WTC11 (cell line): ENCODE measurements at regions not wholly inside any gene's neighbourhood (a gene's known extent, or its start where the extent isn't known, plus 50 kb on each side); places are given as distances from the start of the nearest gene placed in this dataset.

Experiments
- ATAC-seq: fragments of 200-7000 bp; cut with Tn5 transposase; 2 replicates; pipeline ENCODE4 v1.10.0; 2021; ENCODE audit warnings: mild to moderate bottlenecking, moderate library complexity
- CTCF ChIA-PET: fragments of 300-600 bp; sonication (Branson Sonifier 250); formaldehyde crosslinking; loops from one replicate; lab custom pipeline; 2021; ENCODE audit warnings: antibody characterized with exemption; lab: Charles Lee
- POLR2A ChIA-PET: fragments of 350-600 bp; sonication (Branson Sonifier 250); formaldehyde crosslinking; loops from one replicate; lab custom pipeline; 2021; ENCODE audit warnings: antibody characterized with exemption; lab: Charles Lee
- DNase-seq: peaks from one replicate; pipeline ENCODE4 v3.0.0; 2021; ENCODE audit warnings: low spot score
- H3K27ac Mint-ChIP-seq: 2 replicates; pipeline ENCODE4 v1.8.0; 2021; ENCODE audit warnings: mixed read lengths
- H3K27me3 Mint-ChIP-seq: 2 replicates; pipeline ENCODE4 v1.8.0; 2021; ENCODE audit warnings: low read depth, mild to moderate bottlenecking, moderate library complexity, mixed read lengths
- H3K36me3 Mint-ChIP-seq: 2 replicates; pipeline ENCODE4 v1.8.0; 2021; ENCODE audit warnings: mixed read lengths
- H3K4me1 Mint-ChIP-seq: 2 replicates; pipeline ENCODE4 v1.8.0; 2022; ENCODE audit warnings: mixed read lengths
- H3K4me3 Mint-ChIP-seq: 2 replicates; pipeline ENCODE4 v1.8.0; 2021; ENCODE audit warnings: mild to moderate bottlenecking, moderate library complexity, mixed read lengths
- H3K9me3 Mint-ChIP-seq: 2 replicates; pipeline ENCODE4 v1.8.0; 2021; ENCODE audit warnings: mixed read lengths
- CBFB ChIP-seq: sonication (generic); formaldehyde crosslinking; IDR thresholded peaks from 2 replicates; pipeline ENCODE4 v1.8.1; 2022; ENCODE audit warnings: mild to moderate bottlenecking, low read depth, missing genetic modification reagents
- CREB1 ChIP-seq: sonication (generic); formaldehyde crosslinking; IDR thresholded peaks from 2 replicates; pipeline ENCODE4 v1.8.0; 2023; ENCODE audit warnings: mild to moderate bottlenecking, missing genetic modification reagents
- FOXJ3 ChIP-seq: sonication (generic); formaldehyde crosslinking; IDR thresholded peaks from 2 replicates; pipeline ENCODE4 v1.9.0; 2021; ENCODE audit warnings: missing genetic modification reagents, mild to moderate bottlenecking, borderline replicate concordance
- FOXK1 ChIP-seq: sonication (generic); formaldehyde crosslinking; IDR thresholded peaks from 2 replicates; pipeline ENCODE4 v1.8.0; 2022; ENCODE audit warnings: mild to moderate bottlenecking, moderate library complexity, missing genetic modification reagents
- FOXP1 ChIP-seq: sonication (generic); formaldehyde crosslinking; IDR thresholded peaks from 2 replicates; pipeline ENCODE4 v1.8.0; 2022; ENCODE audit warnings: missing genetic modification reagents, mild to moderate bottlenecking, moderate library complexity, borderline replicate concordance
- GRHL2 ChIP-seq: fragments of 250-450 bp; sonication (Bioruptor Pico); IDR thresholded peaks from 2 replicates; pipeline ENCODE4 v1.8.0; 2022; ENCODE audit warnings: mild to moderate bottlenecking, moderate library complexity; ENCODE audit not compliant: insufficient replicate concordance, severe bottlenecking
- GTF2I ChIP-seq: fragments of 250-450 bp; sonication (Bioruptor Pico); conservative IDR thresholded peaks from 2 replicates; pipeline ENCODE4 v1.4.0; 2021; ENCODE audit warnings: mild to moderate bottlenecking
- IRF2 ChIP-seq: sonication (generic); formaldehyde crosslinking; IDR thresholded peaks from 2 replicates; pipeline ENCODE4 v1.8.0; 2022; ENCODE audit warnings: low read depth, missing genetic modification reagents, borderline replicate concordance
- NFATC4 ChIP-seq: fragments of 250-450 bp; sonication (Bioruptor Pico); IDR thresholded peaks from 2 replicates; pipeline ENCODE4 v1.9.0; 2021; ENCODE audit warnings: mild to moderate bottlenecking
- NR2C2 ChIP-seq: sonication (generic); formaldehyde crosslinking; IDR thresholded peaks from 2 replicates; pipeline ENCODE4 v1.8.0; 2022; ENCODE audit warnings: mild to moderate bottlenecking, missing genetic modification reagents
- NR3C1 ChIP-seq: sonication (generic); formaldehyde crosslinking; conservative IDR thresholded peaks from 2 replicates; pipeline ENCODE4 v1.8.1; 2023; ENCODE audit warnings: low read depth, mild to moderate bottlenecking, missing genetic modification reagents
- ZNF138 ChIP-seq: sonication (generic); formaldehyde crosslinking; conservative IDR thresholded peaks from 2 replicates; pipeline ENCODE4 v1.8.1; 2022; ENCODE audit warnings: mild to moderate bottlenecking, moderate library complexity, missing genetic modification reagents
- ZNF232 ChIP-seq: sonication (generic); formaldehyde crosslinking; IDR thresholded peaks from 2 replicates; pipeline ENCODE4 v1.8.0; 2022; ENCODE audit warnings: mild to moderate bottlenecking, missing genetic modification reagents
- ZNF263 ChIP-seq: sonication (generic); formaldehyde crosslinking; IDR thresholded peaks from 2 replicates; pipeline ENCODE4 v1.8.1; 2022; ENCODE audit warnings: low read depth, mild to moderate bottlenecking, moderate library complexity, missing genetic modification reagents
- ZNF671 ChIP-seq: fragments of 250-450 bp; sonication (Bioruptor Pico); IDR thresholded peaks from 2 replicates; pipeline ENCODE4 v1.8.0; 2021; ENCODE audit warnings: mild to moderate bottlenecking
- TF ChIP-seq, protein P1 (sequence below): sonication (generic); formaldehyde crosslinking; IDR thresholded peaks from 2 replicates; pipeline ENCODE4 v1.8.0; 2022; ENCODE audit warnings: mild to moderate bottlenecking, missing genetic modification reagents
- TF ChIP-seq, protein P2 (sequence below): sonication (generic); formaldehyde crosslinking; IDR thresholded peaks from 2 replicates; pipeline ENCODE4 v1.8.1; 2023; ENCODE audit warnings: mild to moderate bottlenecking, moderate library complexity, missing genetic modification reagents
- TF ChIP-seq, protein P3 (sequence below): sonication (generic); formaldehyde crosslinking; conservative IDR thresholded peaks from 2 replicates; pipeline ENCODE4 v1.8.1; 2022; ENCODE audit warnings: mild to moderate bottlenecking, missing genetic modification reagents
- TF ChIP-seq, protein P4 (sequence below): fragments of 200-600 bp; IDR thresholded peaks from 2 replicates; pipeline ENCODE4 v1.8.0; 2022; ENCODE audit warnings: antibody characterized with exemption
- TF ChIP-seq, protein P5 (sequence below): sonication (generic); formaldehyde crosslinking; IDR thresholded peaks from 2 replicates; pipeline ENCODE4 v1.8.1; 2022; ENCODE audit warnings: low read depth, mild to moderate bottlenecking, moderate library complexity, missing genetic modification reagents, borderline replicate concordance
- TF ChIP-seq, protein P6 (sequence below): fragments of 250-450 bp; sonication (Bioruptor Pico); IDR thresholded peaks from 2 replicates; pipeline ENCODE4 v1.9.0; 2021; ENCODE audit warnings: mild to moderate bottlenecking
- TF ChIP-seq, protein P7 (sequence below): sonication (generic); formaldehyde crosslinking; conservative IDR thresholded peaks from 2 replicates; pipeline ENCODE4 v1.8.1; 2023; ENCODE audit warnings: mild to moderate bottlenecking, low read depth, missing genetic modification reagents, moderate library complexity

DNA sequence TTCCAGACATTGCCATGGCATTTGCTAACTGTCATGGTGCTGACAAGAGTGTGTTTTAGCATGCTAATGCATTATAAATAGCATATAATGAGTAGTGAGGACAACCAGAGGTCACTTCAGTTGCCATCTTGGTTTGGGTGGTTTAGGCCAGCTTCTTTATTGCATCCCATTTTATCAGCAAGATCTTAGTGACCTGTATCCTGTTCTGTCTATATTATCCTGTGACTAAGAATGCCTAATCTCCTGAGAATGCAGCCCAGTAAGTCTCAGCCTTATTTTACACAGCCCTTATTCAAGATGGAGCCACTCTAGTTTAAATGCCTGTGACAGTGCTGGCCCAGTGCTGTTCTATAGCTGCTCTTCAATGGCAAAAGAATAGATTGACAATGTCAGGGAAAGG, 781.0 kb upstream of the ADGRB3 start:
- Mint-ChIP-seq H3K27me3 (no peaks in the 10 kb centered on the region), H3K36me3 (peaks cover 3% of the 10 kb centered on the region; the same call in 1 of the 2 replicates)
- no peak for DNase-seq
- POLR2A ChIA-PET = no interaction called here
- TF ChIP-seq IRF2 (CRISPR knock-in tag) (no peak), NR3C1 (no peak), GTF2I (no peak), ZNF671 (CRISPR knock-in tag) (no peak), CREB1 (no peak), NR2C2 (CRISPR knock-in tag) (no peak), ZNF263 (no peak), ZNF232 (no peak)
- TF ChIP-seq, protein P1, sequence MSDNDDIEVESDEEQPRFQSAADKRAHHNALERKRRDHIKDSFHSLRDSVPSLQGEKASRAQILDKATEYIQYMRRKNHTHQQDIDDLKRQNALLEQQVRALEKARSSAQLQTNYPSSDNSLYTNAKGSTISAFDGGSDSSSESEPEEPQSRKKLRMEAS (CRISPR knock-in tag) = no peak
- TF ChIP-seq, protein P2, sequence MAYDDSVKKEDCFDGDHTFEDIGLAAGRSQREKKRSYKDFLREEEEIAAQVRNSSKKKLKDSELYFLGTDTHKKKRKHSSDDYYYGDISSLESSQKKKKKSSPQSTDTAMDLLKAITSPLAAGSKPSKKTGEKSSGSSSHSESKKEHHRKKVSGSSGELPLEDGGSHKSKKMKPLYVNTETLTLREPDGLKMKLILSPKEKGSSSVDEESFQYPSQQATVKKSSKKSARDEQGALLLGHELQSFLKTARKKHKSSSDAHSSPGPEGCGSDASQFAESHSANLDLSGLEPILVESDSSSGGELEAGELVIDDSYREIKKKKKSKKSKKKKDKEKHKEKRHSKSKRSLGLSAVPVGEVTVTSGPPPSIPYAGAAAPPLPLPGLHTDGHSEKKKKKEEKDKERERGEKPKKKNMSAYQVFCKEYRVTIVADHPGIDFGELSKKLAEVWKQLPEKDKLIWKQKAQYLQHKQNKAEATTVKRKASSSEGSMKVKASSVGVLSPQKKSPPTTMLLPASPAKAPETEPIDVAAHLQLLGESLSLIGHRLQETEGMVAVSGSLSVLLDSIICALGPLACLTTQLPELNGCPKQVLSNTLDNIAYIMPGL (CRISPR knock-in tag) = no peak
- TF ChIP-seq, all 79 proteins: peak for 0
- peaks cover 4% of the 10 kb centered on the region for H3K4me1 Mint-ChIP-seq
- no peak for ATAC-seq
- H3K27ac Mint-ChIP-seq = no peak overlapping the region
- peaks cover 29% of the 10 kb centered on the region for H3K9me3 Mint-ChIP-seq
- CTCF ChIA-PET = no interaction called here
- no peak overlapping the region for H3K4me3 Mint-ChIP-seq

DNA sequence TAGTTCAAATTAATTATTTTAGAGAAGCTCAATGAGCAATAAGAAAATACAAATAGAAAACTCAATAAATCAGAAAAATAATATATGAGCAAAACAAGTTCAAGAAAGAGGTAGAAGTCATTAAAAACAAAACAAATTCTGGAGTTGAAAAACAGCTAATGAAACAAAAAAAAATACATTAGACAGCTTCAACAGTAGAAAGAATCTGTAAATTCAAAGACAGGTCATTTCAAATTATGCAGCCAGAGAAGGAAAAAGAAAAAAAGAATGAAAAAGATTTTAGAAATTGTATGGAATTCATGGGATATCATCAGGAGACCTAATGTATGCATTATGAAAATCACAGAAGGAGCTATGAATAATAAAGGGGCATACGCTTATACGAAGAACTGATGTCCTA, 795.3 kb upstream of the ADGRB3 start:
- Mint-ChIP-seq H3K27me3 (no peaks in the 10 kb centered on the region; the same call in 1 of the 2 replicates), H3K36me3 (peaks cover 10% of the 10 kb centered on the region), H3K4me1 (peaks cover 8% of the 10 kb centered on the region), H3K4me3 (no peak overlapping the region), H3K27ac (no peak overlapping the region), H3K9me3 (peaks cover 22% of the 10 kb centered on the region)
- ChIA-PET CTCF (no interaction called here), POLR2A (no interaction called here)
- no peak for ATAC-seq
- no peak for DNase-seq
- TF ChIP-seq, protein P3, sequence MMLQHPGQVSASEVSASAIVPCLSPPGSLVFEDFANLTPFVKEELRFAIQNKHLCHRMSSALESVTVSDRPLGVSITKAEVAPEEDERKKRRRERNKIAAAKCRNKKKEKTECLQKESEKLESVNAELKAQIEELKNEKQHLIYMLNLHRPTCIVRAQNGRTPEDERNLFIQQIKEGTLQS (CRISPR knock-in tag) = no peak

DNA sequence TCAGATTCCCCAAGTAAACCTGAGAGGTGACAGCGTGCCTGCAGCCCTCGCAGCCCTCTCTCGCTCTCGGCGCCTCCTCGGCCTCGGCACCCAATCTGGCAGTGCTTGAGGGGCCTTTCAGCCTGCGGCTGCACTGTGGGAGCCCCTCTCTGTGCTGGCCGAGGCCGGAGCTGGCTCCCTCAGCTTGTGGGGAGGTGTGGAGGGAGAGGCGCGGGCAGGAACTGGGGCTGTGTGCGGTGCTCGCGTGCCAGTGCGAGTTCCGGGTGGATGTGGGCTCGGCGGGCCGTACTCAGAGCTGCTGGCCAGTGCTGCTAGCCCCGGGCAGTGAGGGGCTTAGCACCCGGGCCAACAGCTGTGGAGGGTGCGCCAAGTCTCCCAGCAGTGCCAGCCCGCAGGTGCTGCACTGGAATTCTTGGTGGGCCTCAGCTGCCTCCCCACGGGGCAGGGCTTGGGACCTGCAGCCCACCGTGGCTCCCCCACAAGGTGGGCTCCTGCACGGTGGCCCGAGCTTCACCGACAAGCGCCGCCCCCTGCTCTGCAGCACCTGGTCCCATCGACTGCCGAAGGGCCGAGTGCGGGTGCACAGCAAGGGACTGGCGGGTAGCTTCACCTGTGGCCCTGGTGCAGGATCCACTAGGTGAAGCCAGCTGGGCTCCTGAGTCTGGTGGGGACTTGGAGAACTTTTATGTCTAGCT, 809.7 kb upstream of the ADGRB3 start:
- TF ChIP-seq CREB1 = no peak
- TF ChIP-seq, protein P4, sequence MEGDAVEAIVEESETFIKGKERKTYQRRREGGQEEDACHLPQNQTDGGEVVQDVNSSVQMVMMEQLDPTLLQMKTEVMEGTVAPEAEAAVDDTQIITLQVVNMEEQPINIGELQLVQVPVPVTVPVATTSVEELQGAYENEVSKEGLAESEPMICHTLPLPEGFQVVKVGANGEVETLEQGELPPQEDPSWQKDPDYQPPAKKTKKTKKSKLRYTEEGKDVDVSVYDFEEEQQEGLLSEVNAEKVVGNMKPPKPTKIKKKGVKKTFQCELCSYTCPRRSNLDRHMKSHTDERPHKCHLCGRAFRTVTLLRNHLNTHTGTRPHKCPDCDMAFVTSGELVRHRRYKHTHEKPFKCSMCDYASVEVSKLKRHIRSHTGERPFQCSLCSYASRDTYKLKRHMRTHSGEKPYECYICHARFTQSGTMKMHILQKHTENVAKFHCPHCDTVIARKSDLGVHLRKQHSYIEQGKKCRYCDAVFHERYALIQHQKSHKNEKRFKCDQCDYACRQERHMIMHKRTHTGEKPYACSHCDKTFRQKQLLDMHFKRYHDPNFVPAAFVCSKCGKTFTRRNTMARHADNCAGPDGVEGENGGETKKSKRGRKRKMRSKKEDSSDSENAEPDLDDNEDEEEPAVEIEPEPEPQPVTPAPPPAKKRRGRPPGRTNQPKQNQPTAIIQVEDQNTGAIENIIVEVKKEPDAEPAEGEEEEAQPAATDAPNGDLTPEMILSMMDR = no peak
- TF ChIP-seq FOXK1 (CRISPR knock-in tag) = no peak
- no peak for TF ChIP-seq FOXP1 (CRISPR knock-in tag)
- Mint-ChIP-seq H3K27me3 (no peaks in the 10 kb centered on the region), H3K27ac (no peak overlapping the region), H3K36me3 (peaks cover 16% of the 10 kb centered on the region), H3K9me3 (peaks cover 40% of the 10 kb centered on the region), H3K4me3 (no peak overlapping the region), H3K4me1 (no peaks in the 10 kb centered on the region)
- ChIA-PET POLR2A (no interaction called here), CTCF (no interaction called here)
- no peak for ATAC-seq
- no peak for DNase-seq

DNA sequence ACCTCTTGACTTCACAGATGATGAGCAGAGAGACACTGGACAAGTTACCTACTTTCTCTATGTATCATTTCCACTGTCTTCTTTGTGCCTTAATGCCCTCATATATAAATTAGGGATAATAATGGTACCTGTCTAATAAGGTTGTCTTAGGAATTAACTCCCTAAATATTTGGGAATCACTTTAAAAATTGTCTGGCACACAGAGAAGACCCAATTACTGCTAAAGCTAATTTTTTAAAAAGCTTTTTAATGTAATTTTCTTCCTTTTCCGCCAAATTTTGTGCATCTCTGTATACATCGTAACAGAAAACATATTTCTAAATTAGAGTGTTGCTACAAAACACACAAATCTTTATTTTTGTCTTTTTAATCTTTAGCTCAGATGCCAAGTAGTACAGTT, 816.8 kb upstream of the ADGRB3 start:
- Mint-ChIP-seq H3K4me1 (0 out of 2 replicates have a peak, but pooled peaks cover 3% of the 10 kb centered on the region), H3K4me3 (no peak overlapping the region), H3K27me3 (no peaks in the 10 kb centered on the region; the same call in 1 of the 2 replicates), H3K27ac (no peak overlapping the region), H3K36me3 (peaks cover 37% of the 10 kb centered on the region), H3K9me3 (peaks cover 55% of the 10 kb centered on the region)
- POLR2A ChIA-PET = no interaction called here
- DNase-seq (no peak), ATAC-seq (no peak)
- CTCF ChIA-PET = no interaction called here
- TF ChIP-seq, protein P5, sequence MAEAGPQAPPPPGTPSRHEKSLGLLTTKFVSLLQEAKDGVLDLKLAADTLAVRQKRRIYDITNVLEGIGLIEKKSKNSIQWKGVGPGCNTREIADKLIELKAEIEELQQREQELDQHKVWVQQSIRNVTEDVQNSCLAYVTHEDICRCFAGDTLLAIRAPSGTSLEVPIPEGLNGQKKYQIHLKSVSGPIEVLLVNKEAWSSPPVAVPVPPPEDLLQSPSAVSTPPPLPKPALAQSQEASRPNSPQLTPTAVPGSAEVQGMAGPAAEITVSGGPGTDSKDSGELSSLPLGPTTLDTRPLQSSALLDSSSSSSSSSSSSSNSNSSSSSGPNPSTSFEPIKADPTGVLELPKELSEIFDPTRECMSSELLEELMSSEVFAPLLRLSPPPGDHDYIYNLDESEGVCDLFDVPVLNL (CRISPR knock-in tag) = no peak
- TF ChIP-seq, protein P6, sequence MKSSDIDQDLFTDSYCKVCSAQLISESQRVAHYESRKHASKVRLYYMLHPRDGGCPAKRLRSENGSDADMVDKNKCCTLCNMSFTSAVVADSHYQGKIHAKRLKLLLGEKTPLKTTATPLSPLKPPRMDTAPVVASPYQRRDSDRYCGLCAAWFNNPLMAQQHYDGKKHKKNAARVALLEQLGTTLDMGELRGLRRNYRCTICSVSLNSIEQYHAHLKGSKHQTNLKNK (CRISPR knock-in tag) = no peak
- TF ChIP-seq FOXJ3 (CRISPR knock-in tag) (no peak), CBFB (CRISPR knock-in tag) (no peak), NFATC4 (CRISPR knock-in tag) (no peak), GRHL2 (CRISPR knock-in tag) (no peak), CREB1 (no peak), ZNF138 (no peak)
- TF ChIP-seq, protein P7, sequence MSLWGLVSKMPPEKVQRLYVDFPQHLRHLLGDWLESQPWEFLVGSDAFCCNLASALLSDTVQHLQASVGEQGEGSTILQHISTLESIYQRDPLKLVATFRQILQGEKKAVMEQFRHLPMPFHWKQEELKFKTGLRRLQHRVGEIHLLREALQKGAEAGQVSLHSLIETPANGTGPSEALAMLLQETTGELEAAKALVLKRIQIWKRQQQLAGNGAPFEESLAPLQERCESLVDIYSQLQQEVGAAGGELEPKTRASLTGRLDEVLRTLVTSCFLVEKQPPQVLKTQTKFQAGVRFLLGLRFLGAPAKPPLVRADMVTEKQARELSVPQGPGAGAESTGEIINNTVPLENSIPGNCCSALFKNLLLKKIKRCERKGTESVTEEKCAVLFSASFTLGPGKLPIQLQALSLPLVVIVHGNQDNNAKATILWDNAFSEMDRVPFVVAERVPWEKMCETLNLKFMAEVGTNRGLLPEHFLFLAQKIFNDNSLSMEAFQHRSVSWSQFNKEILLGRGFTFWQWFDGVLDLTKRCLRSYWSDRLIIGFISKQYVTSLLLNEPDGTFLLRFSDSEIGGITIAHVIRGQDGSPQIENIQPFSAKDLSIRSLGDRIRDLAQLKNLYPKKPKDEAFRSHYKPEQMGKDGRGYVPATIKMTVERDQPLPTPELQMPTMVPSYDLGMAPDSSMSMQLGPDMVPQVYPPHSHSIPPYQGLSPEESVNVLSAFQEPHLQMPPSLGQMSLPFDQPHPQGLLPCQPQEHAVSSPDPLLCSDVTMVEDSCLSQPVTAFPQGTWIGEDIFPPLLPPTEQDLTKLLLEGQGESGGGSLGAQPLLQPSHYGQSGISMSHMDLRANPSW (CRISPR knock-in tag) = no peak
